ENCODE measurements at regions not wholly inside any gene's neighbourhood (a gene's known extent, or its start where the extent isn't known, plus 50 kb on each side); places are given as distances from the start of the nearest gene placed in this dataset.

- no peak for TF ChIP-seq CTCF (IDR thresholded peaks at IDR 0.05)
- H3K36me3 ChIP-seq: no peaks in the 10 kb centered on the region
- H3K4me3 ChIP-seq: no peak overlapping the region
- FAIRE-seq: no peak
- H3K9me3 ChIP-seq: no peaks in the 10 kb centered on the region
- no peak for DNase-seq
- no peaks in the 10 kb centered on the region for H3K4me1 ChIP-seq
- 37 to 42% methylated on average over 17 of the region's 17 CpGs for whole genome bisulfite sequencing, 2 donors
- peaks cover 0 to 5% (median 2%) of the 10 kb centered on the region in 4 donors for H3K27me3 ChIP-seq
- intact Hi-C loops (cut with DNase I): no loop called here
- ATAC-seq: no peak
- no peak overlapping the region for H3K27ac ChIP-seq
These were observed 214.8 kb upstream of the HEY2 start for GRCh38 chr6:125534430-125535263.

- no peaks in the 10 kb centered on the region for H3K4me1 ChIP-seq
- DNase-seq (no peak), FAIRE-seq (no peak), ATAC-seq (no peak)
- no peak overlapping the region for H3K4me3 ChIP-seq
- intact Hi-C loops (cut with DNase I): no loop called here
- H3K36me3 ChIP-seq: no peaks in the 10 kb centered on the region
- H3K9me3 ChIP-seq: no peaks in the 10 kb centered on the region
- H3K27me3 ChIP-seq: peaks cover 0 to 4% (median 0%) of the 10 kb centered on the region in 4 donors
- TF ChIP-seq CTCF (IDR thresholded peaks at IDR 0.05): no peak
- 86 to 90% methylated on average over 2 of the region's 2 CpGs for WGBS, 2 donors
- no peak overlapping the region for H3K27ac ChIP-seq
These were observed 212.3 kb upstream of the HEY2 start for GRCh38 chr6:125537090-125537489.

DNA sequence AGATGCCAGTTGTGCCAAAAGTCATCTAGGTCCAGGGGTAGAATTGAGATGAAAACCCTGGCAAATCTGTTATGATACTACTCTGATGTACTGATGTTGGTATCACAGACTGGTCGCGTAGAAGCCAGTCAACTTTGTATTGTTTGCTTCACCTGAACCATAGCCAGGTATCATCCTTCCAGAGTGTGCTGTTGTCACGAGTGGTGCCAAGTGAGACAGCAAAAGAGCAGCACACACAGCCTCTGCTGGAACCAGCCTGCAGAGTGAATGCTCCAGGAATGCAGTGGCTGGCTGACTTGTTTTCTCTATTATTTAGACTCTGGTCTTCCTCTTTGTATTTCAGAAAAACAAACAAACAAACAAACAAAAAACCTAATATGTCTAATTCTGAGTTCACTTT is 209.5 kb upstream of the HEY2 start:
- Histone ChIP-seq H3K9me3 (no peaks in the 10 kb centered on the region), H3K27me3 (no peaks in the 10 kb centered on the region), H3K4me1 (no peaks in the 10 kb centered on the region), H3K36me3 (no peaks in the 10 kb centered on the region), H3K27ac (no peak overlapping the region), H3K4me3 (no peak overlapping the region)
- ATAC-seq: no peak
- intact Hi-C loops (cut with DNase I): no loop called here
- WGBS, 2 donors: 39 to 52% methylated on average over 3 of the region's 3 CpGs
- no peak for DNase-seq
- no peak for TF ChIP-seq CTCF (IDR thresholded peaks at IDR 0.05)
- no peak for FAIRE-seq

DNA sequence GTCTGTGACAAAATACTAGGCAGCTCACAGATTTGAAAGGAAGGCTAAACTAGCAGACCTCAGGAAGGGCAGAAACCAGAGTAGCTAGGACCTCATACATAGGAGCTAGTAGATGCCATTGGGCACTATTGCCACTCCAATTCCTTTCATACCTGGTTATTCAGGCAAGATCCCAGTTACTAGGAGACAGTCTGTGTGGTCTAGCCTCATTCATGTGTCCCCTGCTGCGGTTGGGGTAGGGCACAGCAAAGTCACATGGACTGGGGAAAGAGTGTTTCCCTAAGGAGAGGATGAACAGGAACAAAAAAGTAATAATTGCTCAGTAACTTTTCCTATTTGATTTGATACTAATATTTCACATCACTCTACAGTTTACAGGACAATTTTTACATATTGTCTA is 204.6 kb upstream of the HEY2 start:
- Histone ChIP-seq H3K4me3 (no peak overlapping the region), H3K27me3 (no peaks in the 10 kb centered on the region), H3K36me3 (no peaks in the 10 kb centered on the region), H3K9me3 (no peaks in the 10 kb centered on the region), H3K4me1 (no peaks in the 10 kb centered on the region), H3K27ac (no peak overlapping the region)
- DNase-seq: no peak
- 41 to 53% methylated on average over 1 of the region's 1 CpG for WGBS, 2 donors
- intact Hi-C loops (cut with DNase I): no loop called here
- FAIRE-seq: no peak
- TF ChIP-seq CTCF (IDR thresholded peaks at IDR 0.05): no peak
- no peak for ATAC-seq

DNA sequence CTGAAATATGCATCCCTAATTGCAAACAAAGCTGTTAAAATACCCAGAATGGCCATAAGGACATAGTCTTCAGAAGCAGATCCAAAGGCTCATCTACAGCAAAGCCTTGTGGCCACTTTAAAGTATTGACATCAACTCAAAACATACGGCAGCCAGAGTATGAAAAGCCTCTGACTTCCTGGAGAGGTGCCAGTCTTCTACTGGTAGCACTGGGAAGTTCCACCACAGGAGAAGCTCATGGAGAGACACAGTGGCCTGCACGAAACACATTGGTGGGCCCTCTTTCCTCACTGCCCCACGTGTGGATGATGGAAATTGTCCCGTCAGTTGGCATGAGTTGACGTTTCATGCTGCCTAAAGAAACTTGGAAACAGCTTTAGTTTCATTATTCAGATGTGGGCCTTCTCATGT is 202.6 kb upstream of the HEY2 start:
- Histone ChIP-seq H3K27me3 (peaks cover 0 to 2% (median 0%) of the 10 kb centered on the region in 4 donors), H3K27ac (no peak overlapping the region), H3K4me1 (no peaks in the 10 kb centered on the region), H3K4me3 (no peak overlapping the region), H3K9me3 (no peaks in the 10 kb centered on the region), H3K36me3 (no peaks in the 10 kb centered on the region)
- 46 to 53% methylated on average over 5 of the region's 5 CpGs for WGBS, 2 donors
- DNase-seq: no peak
- no peak for ATAC-seq
- TF ChIP-seq CTCF (IDR thresholded peaks at IDR 0.05): no peak
- intact Hi-C loops (cut with DNase I): no loop called here
- no peak for FAIRE-seq
